ENCODE measurements at regions not wholly inside any gene's neighbourhood (a gene's known extent, or its start where the extent isn't known, plus 50 kb on each side); places are given as distances from the start of the nearest gene placed in this dataset.

- no peak for DNase-seq (ENCODE audit: low read depth in 2 of 2)
Measured at GRCh38 chr6:12657884-12658283, 58.7 kb upstream of the PHACTR1 start.

- no peak for DNase-seq (ENCODE audit: low read depth in 2 of 2)
Measured at GRCh38 chr6:12661432-12662089, 55.0 kb upstream of the PHACTR1 start.

Measured in dermis microvascular lymphatic vessel endothelial cell (primary cell).